Fibroblast of pulmonary artery (primary cell): ENCODE measurements at regions not wholly inside any gene's neighbourhood (a gene's known extent, or its start where the extent isn't known, plus 50 kb on each side); places are given as distances from the start of the nearest gene placed in this dataset.

Experiments used
- DNase-seq: peaks from one replicate; pipeline ENCODE4 v3.0.0-alpha.2; 2010; ENCODE audit warnings: low read depth
- H3K4me3 ChIP-seq: replicated peaks from 2 replicates; pipeline ENCODE4 v1.5.1; 2011; ENCODE audit warnings: low read depth, mild to moderate bottlenecking, control low read depth, low read length, moderate library complexity
- TF ChIP-seq, protein P1 (sequence below): IDR thresholded peaks from 2 replicates; pipeline ENCODE4 v1.5.1; 2011; ENCODE audit warnings: mild to moderate bottlenecking, control low read depth, low read length, inconsistent platforms; ENCODE audit errors: missing control alignments

DNA sequence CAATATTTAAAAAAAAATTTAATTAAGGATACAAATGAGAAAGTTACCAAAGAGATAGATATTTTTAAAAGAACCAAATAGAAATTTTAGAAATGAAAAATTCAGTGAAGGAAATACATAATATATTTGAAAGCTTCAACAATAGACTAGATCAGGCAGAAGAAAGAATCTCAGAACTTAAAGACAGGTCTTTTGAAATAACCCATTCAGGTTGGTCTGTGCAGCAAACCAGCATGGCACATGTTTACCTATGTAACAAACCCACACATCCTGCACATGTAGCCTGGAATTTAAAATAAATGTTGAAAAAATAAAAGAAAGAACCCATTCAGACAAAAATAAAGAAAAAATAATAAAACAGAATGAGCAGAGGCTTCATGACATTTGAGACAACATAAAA, 221.1 kb upstream of the ID4 start:
- DNase-seq = no peak

GRCh38 chr6:19632230-19632629, 204.9 kb upstream of the ID4 start:
- TF ChIP-seq, protein P1, sequence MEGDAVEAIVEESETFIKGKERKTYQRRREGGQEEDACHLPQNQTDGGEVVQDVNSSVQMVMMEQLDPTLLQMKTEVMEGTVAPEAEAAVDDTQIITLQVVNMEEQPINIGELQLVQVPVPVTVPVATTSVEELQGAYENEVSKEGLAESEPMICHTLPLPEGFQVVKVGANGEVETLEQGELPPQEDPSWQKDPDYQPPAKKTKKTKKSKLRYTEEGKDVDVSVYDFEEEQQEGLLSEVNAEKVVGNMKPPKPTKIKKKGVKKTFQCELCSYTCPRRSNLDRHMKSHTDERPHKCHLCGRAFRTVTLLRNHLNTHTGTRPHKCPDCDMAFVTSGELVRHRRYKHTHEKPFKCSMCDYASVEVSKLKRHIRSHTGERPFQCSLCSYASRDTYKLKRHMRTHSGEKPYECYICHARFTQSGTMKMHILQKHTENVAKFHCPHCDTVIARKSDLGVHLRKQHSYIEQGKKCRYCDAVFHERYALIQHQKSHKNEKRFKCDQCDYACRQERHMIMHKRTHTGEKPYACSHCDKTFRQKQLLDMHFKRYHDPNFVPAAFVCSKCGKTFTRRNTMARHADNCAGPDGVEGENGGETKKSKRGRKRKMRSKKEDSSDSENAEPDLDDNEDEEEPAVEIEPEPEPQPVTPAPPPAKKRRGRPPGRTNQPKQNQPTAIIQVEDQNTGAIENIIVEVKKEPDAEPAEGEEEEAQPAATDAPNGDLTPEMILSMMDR = no peak
- no peak overlapping the region for H3K4me3 ChIP-seq
- no peak for DNase-seq

More for the DNA sequence above, 221.1 kb upstream of the ID4 start:
- no peak overlapping the region for H3K4me3 ChIP-seq
- TF ChIP-seq, protein P1 = no peak

DNA sequence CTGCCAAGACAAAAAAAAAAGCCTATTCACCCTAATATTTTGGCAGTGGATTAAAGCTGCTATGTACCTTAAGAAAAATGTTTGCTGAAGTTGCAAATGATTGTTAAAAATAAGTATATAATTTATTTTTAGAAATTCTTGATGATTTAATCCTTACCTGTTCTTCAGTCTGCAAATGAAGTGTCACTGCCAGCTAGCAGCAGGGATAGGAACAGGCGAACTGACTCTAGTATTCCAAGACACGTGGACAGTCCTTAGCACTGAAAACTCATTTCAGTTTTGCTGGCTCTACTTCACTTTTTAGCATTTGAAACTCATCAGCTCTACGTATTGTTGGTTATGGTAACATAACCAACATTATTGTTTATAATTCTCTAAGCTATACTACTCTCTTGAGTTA, 204.4 kb upstream of the ID4 start:
- TF ChIP-seq, protein P1 = no peak
- H3K4me3 ChIP-seq = no peak overlapping the region
- no peak for DNase-seq

DNA sequence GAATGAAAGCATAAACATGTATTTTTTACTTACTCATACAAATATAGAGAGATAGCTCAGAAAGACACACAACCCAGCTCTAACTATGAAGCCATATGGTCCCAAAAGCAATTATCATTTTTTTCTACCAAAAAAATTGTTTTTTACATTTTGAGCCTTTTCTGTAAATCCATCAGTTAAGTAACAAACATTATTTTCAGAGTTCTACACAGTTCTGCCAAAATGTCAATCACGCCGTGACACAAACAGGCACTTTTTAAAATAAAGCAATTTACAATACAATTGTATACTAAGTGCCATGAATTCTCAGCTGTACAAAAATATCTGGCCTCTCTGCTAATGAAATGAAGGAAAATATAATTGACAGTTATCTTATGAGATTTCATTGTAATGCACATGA, 201.4 kb upstream of the ID4 start:
- TF ChIP-seq, protein P1 = no peak
- no peak overlapping the region for H3K4me3 ChIP-seq
- DNase-seq = no peak

DNA sequence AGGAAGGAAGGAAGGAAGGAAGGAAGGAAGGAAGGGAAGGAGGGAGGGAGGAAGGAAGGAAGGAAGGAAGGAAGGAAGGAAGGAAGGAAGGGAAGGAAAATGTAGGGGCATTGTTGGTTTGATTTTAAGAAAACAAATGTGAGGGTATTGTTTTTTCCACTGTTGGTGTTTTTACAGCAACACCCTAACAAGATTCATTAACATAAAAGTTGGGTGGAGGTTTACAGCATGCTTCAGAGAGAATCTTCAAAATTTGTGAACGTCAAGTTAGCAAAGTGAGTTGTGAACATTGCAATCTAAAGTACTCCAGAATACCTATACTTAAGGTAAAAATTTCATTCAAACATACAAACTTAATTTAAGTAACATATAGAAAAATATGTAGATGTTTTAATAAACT, 200.2 kb upstream of the ID4 start:
- TF ChIP-seq, protein P1 = no peak
- no peak overlapping the region for H3K4me3 ChIP-seq
- no peak for DNase-seq

- H3K4me3 ChIP-seq = no peak overlapping the region
- no peak for DNase-seq
- TF ChIP-seq, protein P1 = no peak
These were observed 198.2 kb upstream of the ID4 start for GRCh38 chr6:19638931-19639330.

DNA sequence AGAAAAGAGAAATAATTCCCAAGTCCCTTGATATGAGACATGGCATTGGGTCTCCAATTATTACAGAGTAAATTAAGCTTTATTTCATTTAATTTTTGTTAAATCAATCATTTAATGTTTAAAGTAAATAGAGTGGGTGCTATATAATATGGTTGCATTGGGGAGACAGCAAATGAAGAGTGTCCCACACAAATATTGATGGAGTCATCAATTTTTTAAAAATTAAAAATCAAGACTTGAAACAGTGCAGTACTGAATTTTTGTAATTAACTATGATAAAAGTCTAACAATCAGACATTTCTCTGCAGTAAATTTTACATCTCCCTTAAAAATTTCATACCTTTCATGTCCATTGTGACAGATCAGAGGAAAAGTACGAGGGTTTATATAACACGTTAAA, 193.9 kb upstream of the ID4 start:
- TF ChIP-seq, protein P1 = no peak
- H3K4me3 ChIP-seq = no peak overlapping the region
- no peak for DNase-seq
